Osteoblast (primary cell): ENCODE measurements at regions not wholly inside any gene's neighbourhood (a gene's known extent, or its start where the extent isn't known, plus 50 kb on each side); places are given as distances from the start of the nearest gene placed in this dataset.

Source experiments
- DNase-seq: peaks from one replicate; pipeline ENCODE4 v3.0.0; 2011; ENCODE audit warnings: low spot score, mixed read lengths; ENCODE audit not compliant: insufficient read length; ENCODE audit errors: missing footprints
- H2AFZ ChIP-seq: 2 replicates; pipeline ENCODE4 v1.6.0; 2011; ENCODE audit warnings: mild to moderate bottlenecking, low read length
- H3K27ac ChIP-seq: 2 replicates; pipeline ENCODE4 v1.5.1; 2011; ENCODE audit warnings: mild to moderate bottlenecking, low read depth, low read length, moderate library complexity
- H3K27me3 ChIP-seq: 2 replicates; pipeline ENCODE4 v1.6.0; 2012; ENCODE audit warnings: mild to moderate bottlenecking, control low read depth, inconsistent platforms, low read length, moderate library complexity; ENCODE audit not compliant: insufficient read depth
- H3K36me3 ChIP-seq: 2 replicates; pipeline ENCODE4 v1.5.1; 2011; ENCODE audit warnings: mild to moderate bottlenecking, low read length, control low read depth, moderate library complexity; ENCODE audit not compliant: insufficient read depth
- H3K4me1 ChIP-seq: 2 replicates; pipeline ENCODE4 v1.5.1; 2011; ENCODE audit warnings: mild to moderate bottlenecking, low read length, control low read depth, moderate library complexity; ENCODE audit not compliant: insufficient read depth
- H3K4me2 ChIP-seq: 2 replicates; pipeline ENCODE4 v1.6.0; 2011; ENCODE audit warnings: mild to moderate bottlenecking, low read length; ENCODE audit not compliant: insufficient read depth
- H3K4me3 ChIP-seq: fragments of 200-600 bp; sonication (generic); 3 replicates; pipeline ENCODE4 v1.5.1; 2012; ENCODE audit warnings: mild to moderate bottlenecking, low read length, inconsistent platforms; ENCODE audit not compliant: insufficient read depth
- H3K79me2 ChIP-seq: 2 replicates; pipeline ENCODE4 v1.6.0; 2012; ENCODE audit warnings: mild to moderate bottlenecking, low read length, control low read depth, inconsistent platforms; ENCODE audit not compliant: insufficient read depth
- H3K9me3 ChIP-seq: 2 replicates; pipeline ENCODE4 v1.5.1; 2011; ENCODE audit warnings: low read depth, low read length, control low read depth
- H4K20me1 ChIP-seq: 2 replicates; pipeline ENCODE4 v1.6.0; 2012; ENCODE audit warnings: mild to moderate bottlenecking, low read length, control low read depth; ENCODE audit not compliant: insufficient read depth
- CTCF ChIP-seq: IDR thresholded peaks from 2 replicates; pipeline ENCODE4 v1.5.1; 2011; ENCODE audit warnings: mild to moderate bottlenecking, low read depth, low read length, moderate library complexity; ENCODE audit errors: extremely low read depth

GRCh38 chr10:43904301-43904700 is 255.6 kb upstream of the ZNF32 start:
- H4K20me1 ChIP-seq: no peaks in the 10 kb centered on the region
- H3K36me3 ChIP-seq: no peaks in the 10 kb centered on the region
- H3K4me1 ChIP-seq: peaks cover 18% of the 10 kb centered on the region
- H3K4me3 ChIP-seq: no peak overlapping the region
- H3K9me3 ChIP-seq: no peaks in the 10 kb centered on the region
- no peak for DNase-seq
- no peak overlapping the region for H3K27ac ChIP-seq
- no peaks in the 10 kb centered on the region for H3K79me2 ChIP-seq
- H2AFZ ChIP-seq: no peak overlapping the region
- H3K4me2 ChIP-seq: no peak overlapping the region
- no peaks in the 10 kb centered on the region for H3K27me3 ChIP-seq
- TF ChIP-seq CTCF: no peak

GRCh38 chr10:43903451-43903850 is 254.8 kb upstream of the ZNF32 start:
- H3K79me2 ChIP-seq: no peaks in the 10 kb centered on the region
- H3K27ac ChIP-seq: no peak overlapping the region

GRCh38 chr10:43902842-43903241 is 254.2 kb upstream of the ZNF32 start:
- no peak overlapping the region for H3K27ac ChIP-seq
- DNase-seq: no peak
- H3K4me3 ChIP-seq: no peak overlapping the region
- H2AFZ ChIP-seq: no peak overlapping the region
- H3K27me3 ChIP-seq: no peaks in the 10 kb centered on the region
- H4K20me1 ChIP-seq: no peaks in the 10 kb centered on the region
- H3K36me3 ChIP-seq: no peaks in the 10 kb centered on the region
- peaks cover 28% of the 10 kb centered on the region for H3K4me1 ChIP-seq
- no peaks in the 10 kb centered on the region for H3K79me2 ChIP-seq
- no peak for TF ChIP-seq CTCF
- no peaks in the 10 kb centered on the region for H3K9me3 ChIP-seq
- H3K4me2 ChIP-seq: no peak overlapping the region

More at GRCh38 chr10:43903451-43903850, 254.8 kb upstream of the ZNF32 start:
- Histone ChIP-seq H3K4me3 (no peak overlapping the region), H3K4me1 (peaks cover 27% of the 10 kb centered on the region), H2AFZ (no peak overlapping the region), H3K36me3 (no peaks in the 10 kb centered on the region), H3K4me2 (no peak overlapping the region), H3K27me3 (no peaks in the 10 kb centered on the region), H4K20me1 (no peaks in the 10 kb centered on the region), H3K9me3 (no peaks in the 10 kb centered on the region)
- TF ChIP-seq CTCF: no peak
- DNase-seq: no peak

- no peak overlapping the region for H3K4me2 ChIP-seq
These were observed 253.2 kb upstream of the ZNF32 start for GRCh38 chr10:43901744-43902504.

More at GRCh38 chr10:43901744-43902504, 253.2 kb upstream of the ZNF32 start:
- Histone ChIP-seq H3K27ac (no peak overlapping the region), H3K79me2 (no peaks in the 10 kb centered on the region), H3K36me3 (no peaks in the 10 kb centered on the region), H4K20me1 (no peaks in the 10 kb centered on the region), H3K4me3 (no peak overlapping the region), H3K4me1 (peaks cover 28% of the 10 kb centered on the region), H3K27me3 (no peaks in the 10 kb centered on the region), H3K9me3 (no peaks in the 10 kb centered on the region), H2AFZ (no peak overlapping the region)
- no peak for TF ChIP-seq CTCF
- no peak for DNase-seq
